ENCODE measurements at regions not wholly inside any gene's neighbourhood (a gene's known extent, or its start where the extent isn't known, plus 50 kb on each side); places are given as distances from the start of the nearest gene placed in this dataset.

- TF ChIP-seq CTCF (IDR thresholded peaks at IDR 0.05) (no peak), POLR2A (IDR thresholded peaks at IDR 0.05) (no peak)
Measured at GRCh38 chr5:52283221-52283620, 504.5 kb upstream of the ITGA1 start.
